PC-9 (cell line): ENCODE measurements at regions not wholly inside any gene's neighbourhood (a gene's known extent, or its start where the extent isn't known, plus 50 kb on each side); places are given as distances from the start of the nearest gene placed in this dataset.

Source experiments
- BruUV-seq: library from RNA; stranded (reverse); fragments of 400-500 nt; replicated peaks from 2 replicates; lab custom pipeline; 2021; lab: Mats Ljungman, UMichigan
- CTCF ChIA-PET: fragments of 300-600 bp; sonication (Branson Sonifier 250); formaldehyde crosslinking; loops from one replicate; lab custom pipeline; 2022; ENCODE audit warnings: antibody characterized with exemption; lab: Charles Lee
- POLR2A ChIA-PET: fragments of 300-600 bp; sonication (Branson Sonifier 250); formaldehyde crosslinking; loops from one replicate; lab custom pipeline; 2022; ENCODE audit warnings: antibody characterized with exemption; ENCODE audit not compliant: unreplicated experiment; lab: Charles Lee
- DNase-seq, 2 experiments: peaks; one replicate each; pipeline versions ENCODE4 v3.0.0 to v3.0.0-alpha.2; 2015 to 2022; ENCODE audit warnings: mixed read lengths in 1 of 2
- H2AFZ ChIP-seq: fragments of 200-600 bp; sonication (generic); 2 replicates; pipeline ENCODE4 v1.8.1; 2017; ENCODE audit warnings: antibody characterized with exemption
- H3F3A ChIP-seq: fragments of 200-600 bp; sonication (generic); 2 replicates; pipeline ENCODE4 v1.8.1; 2017; ENCODE audit warnings: antibody characterized with exemption, mild to moderate bottlenecking, low read depth; ENCODE audit not compliant: insufficient read depth
- H3K27ac ChIP-seq: fragments of 200-600 bp; sonication (generic); 2 replicates; pipeline ENCODE4 v1.6.1; 2016; ENCODE audit warnings: mixed run types
- H3K27me3 ChIP-seq: fragments of 200-600 bp; sonication (generic); 2 replicates; pipeline ENCODE4 v1.6.1; 2016; ENCODE audit warnings: low read depth, mixed run types; ENCODE audit not compliant: insufficient read depth
- H3K36me3 ChIP-seq: fragments of 200-600 bp; sonication (generic); 2 replicates; pipeline ENCODE4 v1.6.1; 2016; ENCODE audit warnings: low read depth, mixed run types
- H3K4me1 ChIP-seq: fragments of 200-600 bp; sonication (generic); replicated peaks from 2 replicates; pipeline ENCODE4 v1.6.1; 2016; ENCODE audit warnings: mixed run types; ENCODE audit not compliant: insufficient read depth
- H3K4me2 ChIP-seq: fragments of 200-600 bp; sonication (generic); 2 replicates; pipeline ENCODE4 v1.6.1; 2017; ENCODE audit warnings: mixed run types
- H3K4me3 ChIP-seq: fragments of 200-600 bp; sonication (generic); 2 replicates; pipeline ENCODE4 v1.6.1; 2016; ENCODE audit warnings: mixed run types
- H3K79me2 ChIP-seq: fragments of 200-600 bp; sonication (generic); 2 replicates; pipeline ENCODE4 v1.6.1; 2017; ENCODE audit warnings: low read depth, mixed run types
- H3K9me2 ChIP-seq: fragments of 200-600 bp; sonication (generic); 2 replicates; pipeline ENCODE4 v1.8.1; 2017; ENCODE audit warnings: mild to moderate bottlenecking; ENCODE audit not compliant: insufficient read depth
- H3K9me3 ChIP-seq: fragments of 200-600 bp; sonication (generic); 2 replicates; pipeline ENCODE4 v1.8.1; 2016; ENCODE audit warnings: low read depth; ENCODE audit not compliant: insufficient read depth
- H4K20me1 ChIP-seq: fragments of 200-600 bp; sonication (generic); 2 replicates; pipeline ENCODE4 v1.8.1; 2017; ENCODE audit not compliant: insufficient read depth
- CTCF ChIP-seq: fragments of 200-600 bp; sonication (generic); conservative IDR thresholded peaks from 2 replicates; pipeline ENCODE4 v1.6.1; 2017; ENCODE audit warnings: mixed run types, antibody characterized with exemption, mild to moderate bottlenecking, moderate library complexity
- EZH2 ChIP-seq: fragments of 200-600 bp; sonication (generic); IDR thresholded peaks from 2 replicates; pipeline ENCODE4 v1.8.0; 2017; ENCODE audit warnings: antibody characterized with exemption, low read depth
- intact Hi-C: fragments of 100-400 bp; cut with micrococcal nuclease; formaldehyde crosslinking; loops from one replicate; pipeline ENCODE4 v1.10.0; 2022; ENCODE audit not compliant: unreplicated experiment

- DNase-seq: no peak
- Histone ChIP-seq H2AFZ (no peak overlapping the region), H3K4me2 (no peak overlapping the region), H3K36me3 (no peaks in the 10 kb centered on the region), H3K4me3 (no peak overlapping the region), H3K4me1 (no peaks in the 10 kb centered on the region), H3K9me3 (no peaks in the 10 kb centered on the region), H4K20me1 (no peaks in the 10 kb centered on the region), H3K27me3 (0 out of 2 replicates have a peak, but pooled peaks cover 3% of the 10 kb centered on the region), H3F3A (no peaks in the 10 kb centered on the region), H3K9me2 (no peaks in the 10 kb centered on the region), H3K27ac (no peak overlapping the region), H3K79me2 (no peaks in the 10 kb centered on the region)
- POLR2A ChIA-PET: no interaction called here
- intact Hi-C loops: no loop called here
- TF ChIP-seq EZH2: no peak
- TF ChIP-seq CTCF: no peak
- CTCF ChIA-PET: no interaction called here
- BruUV-seq: no TSS peak
Measured at GRCh38 chr14:98022541-98023520, 1225.6 kb downstream of the VRK1 start.

GRCh38 chr14:98028162-98028561, 1231.0 kb downstream of the VRK1 start:
- no peak overlapping the region for H2AFZ ChIP-seq
- H3K4me1 ChIP-seq: no peaks in the 10 kb centered on the region
- H3K27ac ChIP-seq: no peak overlapping the region
- H3K79me2 ChIP-seq: no peaks in the 10 kb centered on the region
- no peaks in the 10 kb centered on the region for H3K9me2 ChIP-seq
- ChIA-PET CTCF (no interaction called here), POLR2A (no interaction called here)
- no peaks in the 10 kb centered on the region for H3K36me3 ChIP-seq
- H3K27me3 ChIP-seq: 0 out of 2 replicates have a peak, but pooled peaks cover 3% of the 10 kb centered on the region
- intact Hi-C loops: no loop called here
- H4K20me1 ChIP-seq: no peaks in the 10 kb centered on the region
- H3F3A ChIP-seq: no peaks in the 10 kb centered on the region
- BruUV-seq: no TSS peak
- DNase-seq: no peak
- no peak overlapping the region for H3K4me2 ChIP-seq
- no peak for TF ChIP-seq CTCF
- no peak for TF ChIP-seq EZH2
- H3K9me3 ChIP-seq: no peaks in the 10 kb centered on the region
- no peak overlapping the region for H3K4me3 ChIP-seq

- POLR2A ChIA-PET: no interaction called here
Measured at GRCh38 chr14:98035396-98035795, 1236.6 kb downstream of the BCL11B start.

More at GRCh38 chr14:98035396-98035795, 1236.6 kb downstream of the BCL11B start:
- CTCF ChIA-PET: no interaction called here
- no peaks in the 10 kb centered on the region for H3K79me2 ChIP-seq
- H3K27me3 ChIP-seq: no peaks in the 10 kb centered on the region
- H4K20me1 ChIP-seq: no peaks in the 10 kb centered on the region
- H3K4me3 ChIP-seq: no peak overlapping the region
- intact Hi-C loops: no loop called here
- no peaks in the 10 kb centered on the region for H3K9me2 ChIP-seq
- BruUV-seq: no TSS peak
- TF ChIP-seq CTCF (no peak), EZH2 (no peak)
- no peak overlapping the region for H3K4me2 ChIP-seq
- no peak overlapping the region for H2AFZ ChIP-seq
- no peaks in the 10 kb centered on the region for H3F3A ChIP-seq
- no peaks in the 10 kb centered on the region for H3K36me3 ChIP-seq
- H3K27ac ChIP-seq: no peak overlapping the region
- H3K9me3 ChIP-seq: no peaks in the 10 kb centered on the region
- no peak for DNase-seq
- H3K4me1 ChIP-seq: no peaks in the 10 kb centered on the region
